ENCODE measurements at regions not wholly inside any gene's neighbourhood (a gene's known extent, or its start where the extent isn't known, plus 50 kb on each side); places are given as distances from the start of the nearest gene placed in this dataset.

DNA sequence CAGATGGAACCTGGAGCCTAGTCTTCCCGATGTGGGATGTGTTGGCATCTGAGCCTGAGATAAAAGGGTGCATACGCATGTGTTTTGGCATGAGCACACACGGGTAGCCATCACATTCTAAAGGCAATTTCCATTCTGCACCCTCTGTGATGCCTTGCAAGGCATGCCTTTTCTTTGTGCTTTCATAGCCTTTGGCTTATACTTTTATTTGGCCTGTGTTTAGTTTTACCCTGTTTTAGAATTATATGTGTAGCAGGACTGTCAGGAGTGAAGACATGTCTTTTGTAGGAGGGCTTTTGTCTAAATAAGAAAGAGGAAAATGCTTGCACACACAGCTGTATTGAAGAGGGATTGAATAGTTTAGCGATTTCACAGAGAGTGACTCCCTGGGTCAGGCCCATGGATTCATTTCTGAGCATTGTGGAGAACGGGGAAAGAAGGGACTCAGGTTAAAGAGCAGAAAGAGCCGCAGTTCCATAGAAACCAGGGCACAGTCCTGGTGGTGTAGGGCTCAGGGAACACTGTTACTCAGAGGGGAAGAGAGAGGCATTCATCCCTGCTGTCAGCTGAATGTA, 530.2 kb downstream of the DHX35 start:
- POLR2A ChIA-PET (ENCODE audit: partially characterized antibody), result no interaction called here
- H3K4me1 ChIP-seq (ENCODE audit: insufficient read depth, low read length), result no peaks in the 10 kb centered on the region
- no peak for DNase-seq
- H3K36me3 Mint-ChIP-seq, result no peaks in the 10 kb centered on the region
- no peak overlapping the region for H3K4me3 Mint-ChIP-seq
- no peaks in the 10 kb centered on the region for H3K4me1 Mint-ChIP-seq
- H3K27ac ChIP-seq (ENCODE audit: low read depth, low read length), result no peak overlapping the region
- H3K27ac Mint-ChIP-seq, result no peak overlapping the region
- intact Hi-C loops (cut with micrococcal nuclease), result no loop called here
- H3K27me3 ChIP-seq (ENCODE audit: insufficient read depth, low read length), result no peaks in the 10 kb centered on the region
- H3K9me3 Mint-ChIP-seq, result peaks cover 0 to 19% (median 4%) of the 10 kb centered on the region in 8 donors
- peaks cover 2% of the 10 kb centered on the region in 2 donors for H3K27me3 Mint-ChIP-seq
- no peaks in the 10 kb centered on the region for H3K9me3 ChIP-seq (ENCODE audit: control insufficient read depth in 1 of 2, low read length in 2 of 2)
- H3K4me3 ChIP-seq (ENCODE audit: low read length in 2 of 2), result no peak overlapping the region
- CTCF ChIA-PET (ENCODE audit: partially characterized antibody), result no interaction called here
- no peaks in the 10 kb centered on the region for H3K36me3 ChIP-seq (ENCODE audit: insufficient read depth, low read length)

DNA sequence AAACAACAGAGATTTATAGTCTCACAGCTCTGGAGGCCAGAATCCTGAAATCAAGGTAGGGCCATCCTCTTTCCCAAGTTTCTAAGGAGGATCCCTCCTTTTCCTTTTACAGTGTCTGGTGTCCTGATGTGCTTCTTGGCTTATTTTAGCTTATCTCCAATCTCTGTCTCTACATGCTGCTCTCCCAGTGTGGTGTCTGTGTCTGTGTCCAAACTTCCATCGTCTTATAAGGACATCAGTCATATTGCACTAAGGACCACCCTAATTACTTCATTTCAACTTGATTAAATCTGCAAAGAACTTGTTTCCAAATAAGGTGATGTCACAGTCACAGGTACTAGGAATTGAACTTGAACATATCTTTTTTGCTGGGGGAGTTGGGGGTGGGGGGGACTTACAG, 529.6 kb downstream of the DHX35 start:
- intact Hi-C loops (cut with micrococcal nuclease), result no loop called here
- H3K4me3 ChIP-seq (ENCODE audit: low read length in 2 of 2), result no peak overlapping the region
- Mint-ChIP-seq H3K4me3 (peak overlapping the region in 1 of 8 donors; percentile 20), H3K4me1 (no peaks in the 10 kb centered on the region), H3K9me3 (peaks cover 0 to 19% (median 4%) of the 10 kb centered on the region in 8 donors), H3K27ac (no peak overlapping the region), H3K27me3 (peaks cover 2% of the 10 kb centered on the region in 2 donors), H3K36me3 (no peaks in the 10 kb centered on the region)
- no peaks in the 10 kb centered on the region for H3K4me1 ChIP-seq (ENCODE audit: insufficient read depth, low read length)
- ChIA-PET POLR2A (ENCODE audit: partially characterized antibody) (no interaction called here), CTCF (ENCODE audit: partially characterized antibody) (no interaction called here)
- H3K27ac ChIP-seq (ENCODE audit: low read depth, low read length), result no peak overlapping the region
- no peaks in the 10 kb centered on the region for H3K36me3 ChIP-seq (ENCODE audit: insufficient read depth, low read length)
- no peaks in the 10 kb centered on the region for H3K27me3 ChIP-seq (ENCODE audit: insufficient read depth, low read length)
- no peaks in the 10 kb centered on the region for H3K9me3 ChIP-seq (ENCODE audit: control insufficient read depth in 1 of 2, low read length in 2 of 2)
- no peak for DNase-seq

DNA sequence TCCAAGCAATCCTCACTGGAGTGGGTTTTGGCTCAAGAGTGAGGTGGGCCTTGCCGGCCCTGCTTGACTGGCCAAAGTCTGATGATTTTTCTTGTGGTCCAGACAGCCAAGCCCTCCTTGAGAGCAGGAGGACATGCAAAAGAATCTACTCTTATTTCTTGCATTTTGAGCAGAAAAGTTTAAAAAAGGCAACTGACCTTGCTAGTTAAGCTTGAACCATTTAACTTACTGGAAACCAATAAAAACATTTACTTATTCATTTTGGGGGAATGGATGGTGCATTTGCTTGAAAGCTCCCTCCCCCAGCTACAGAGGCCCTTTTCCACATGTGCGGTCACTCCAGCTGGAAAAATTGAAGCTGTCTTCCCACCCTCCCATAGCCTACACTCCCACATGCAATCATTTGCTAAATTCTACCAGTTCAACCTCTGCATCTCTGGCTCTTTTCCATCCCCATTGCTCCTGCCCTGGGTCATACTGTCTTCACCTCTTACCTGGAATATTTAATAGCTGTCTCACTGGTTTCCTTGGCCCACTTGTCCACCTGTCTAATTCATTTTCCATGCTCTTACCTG, 527.9 kb downstream of the DHX35 start:
- ChIA-PET POLR2A (ENCODE audit: partially characterized antibody) (no interaction called here), CTCF (ENCODE audit: partially characterized antibody) (no interaction called here)
- no peak for DNase-seq
- H3K27ac ChIP-seq (ENCODE audit: low read depth, low read length), result no peak overlapping the region
- Mint-ChIP-seq H3K9me3 (peaks cover 0 to 13% (median 3%) of the 10 kb centered on the region in 8 donors), H3K36me3 (no peaks in the 10 kb centered on the region), H3K4me3 (no peak overlapping the region), H3K4me1 (no peaks in the 10 kb centered on the region), H3K27ac (no peak overlapping the region), H3K27me3 (peaks cover 2 to 3% of the 10 kb centered on the region in 2 donors)
- H3K27me3 ChIP-seq (ENCODE audit: insufficient read depth, low read length), result no peaks in the 10 kb centered on the region
- H3K4me1 ChIP-seq (ENCODE audit: insufficient read depth, low read length), result no peaks in the 10 kb centered on the region
- no peaks in the 10 kb centered on the region for H3K36me3 ChIP-seq (ENCODE audit: insufficient read depth, low read length)
- intact Hi-C loops (cut with micrococcal nuclease), result no loop called here
- H3K4me3 ChIP-seq (ENCODE audit: low read length in 2 of 2), result no peak overlapping the region
- no peaks in the 10 kb centered on the region for H3K9me3 ChIP-seq (ENCODE audit: control insufficient read depth in 1 of 2, low read length in 2 of 2)

GRCh38 chr20:39480276-39481043, 518.3 kb downstream of the DHX35 start:
- intact Hi-C loops (cut with micrococcal nuclease), result no loop called here
- no peaks in the 10 kb centered on the region for H3K27me3 ChIP-seq (ENCODE audit: insufficient read depth, low read length)
- peaks cover 0 to 5% (median 0%) of the 10 kb centered on the region in 8 donors for H3K9me3 Mint-ChIP-seq
- H3K4me3 ChIP-seq (ENCODE audit: low read length in 2 of 2), result no peak overlapping the region
- ChIA-PET POLR2A (ENCODE audit: partially characterized antibody) (no interaction called here), CTCF (ENCODE audit: partially characterized antibody) (no interaction called here)
- no peaks in the 10 kb centered on the region for H3K36me3 Mint-ChIP-seq
- H3K36me3 ChIP-seq (ENCODE audit: insufficient read depth, low read length), result no peaks in the 10 kb centered on the region
- no peak overlapping the region for H3K27ac Mint-ChIP-seq
- no peaks in the 10 kb centered on the region for H3K9me3 ChIP-seq (ENCODE audit: control insufficient read depth in 1 of 2, low read length in 2 of 2)
- H3K4me3 Mint-ChIP-seq, result no peak overlapping the region
- no peak for DNase-seq
- H3K4me1 Mint-ChIP-seq, result no peaks in the 10 kb centered on the region
- H3K4me1 ChIP-seq (ENCODE audit: insufficient read depth, low read length), result no peaks in the 10 kb centered on the region
- H3K27ac ChIP-seq (ENCODE audit: low read depth, low read length), result no peak overlapping the region
- H3K27me3 Mint-ChIP-seq, result no peaks in the 10 kb centered on the region

- H3K27me3 ChIP-seq (ENCODE audit: insufficient read depth, low read length), result no peaks in the 10 kb centered on the region
- H3K9me3 ChIP-seq (ENCODE audit: control insufficient read depth in 1 of 2, low read length in 2 of 2), result no peaks in the 10 kb centered on the region
- no peaks in the 10 kb centered on the region for H3K4me1 ChIP-seq (ENCODE audit: insufficient read depth, low read length)
- no peak overlapping the region for H3K27ac ChIP-seq (ENCODE audit: low read depth, low read length)
- Mint-ChIP-seq H3K36me3 (no peaks in the 10 kb centered on the region), H3K4me3 (no peak overlapping the region), H3K27ac (no peak overlapping the region), H3K4me1 (no peaks in the 10 kb centered on the region), H3K27me3 (no peaks in the 10 kb centered on the region), H3K9me3 (peaks cover 0 to 6% (median 0%) of the 10 kb centered on the region in 8 donors)
- CTCF ChIA-PET (ENCODE audit: partially characterized antibody), result no interaction called here
- intact Hi-C loops (cut with micrococcal nuclease), result no loop called here
- DNase-seq, result no peak
- no peak overlapping the region for H3K4me3 ChIP-seq (ENCODE audit: low read length in 2 of 2)
- no peaks in the 10 kb centered on the region for H3K36me3 ChIP-seq (ENCODE audit: insufficient read depth, low read length)
- POLR2A ChIA-PET (ENCODE audit: partially characterized antibody), result no interaction called here
These were observed 517.2 kb downstream of the DHX35 start for GRCh38 chr20:39479196-39479810.

- Histone ChIP-seq H3K4me1 (ENCODE audit: insufficient read depth, low read length) (no peaks in the 10 kb centered on the region), H3K4me3 (ENCODE audit: low read length in 2 of 2) (no peak overlapping the region), H3K27me3 (ENCODE audit: insufficient read depth, low read length) (no peaks in the 10 kb centered on the region), H3K36me3 (ENCODE audit: insufficient read depth, low read length) (no peaks in the 10 kb centered on the region), H3K9me3 (ENCODE audit: control insufficient read depth in 1 of 2, low read length in 2 of 2) (no peaks in the 10 kb centered on the region), H3K27ac (ENCODE audit: low read depth, low read length) (no peak overlapping the region)
- Mint-ChIP-seq H3K4me1 (no peaks in the 10 kb centered on the region), H3K27me3 (no peaks in the 10 kb centered on the region), H3K36me3 (no peaks in the 10 kb centered on the region), H3K4me3 (no peak overlapping the region), H3K27ac (no peak overlapping the region), H3K9me3 (peaks cover 0 to 13% (median 4%) of the 10 kb centered on the region in 8 donors)
- intact Hi-C loops (cut with micrococcal nuclease), result no loop called here
- DNase-seq, result no peak
- ChIA-PET POLR2A (ENCODE audit: partially characterized antibody) (no interaction called here), CTCF (ENCODE audit: partially characterized antibody) (no interaction called here)
These were observed 512.7 kb downstream of the DHX35 start for GRCh38 chr20:39474879-39475278.

DNA sequence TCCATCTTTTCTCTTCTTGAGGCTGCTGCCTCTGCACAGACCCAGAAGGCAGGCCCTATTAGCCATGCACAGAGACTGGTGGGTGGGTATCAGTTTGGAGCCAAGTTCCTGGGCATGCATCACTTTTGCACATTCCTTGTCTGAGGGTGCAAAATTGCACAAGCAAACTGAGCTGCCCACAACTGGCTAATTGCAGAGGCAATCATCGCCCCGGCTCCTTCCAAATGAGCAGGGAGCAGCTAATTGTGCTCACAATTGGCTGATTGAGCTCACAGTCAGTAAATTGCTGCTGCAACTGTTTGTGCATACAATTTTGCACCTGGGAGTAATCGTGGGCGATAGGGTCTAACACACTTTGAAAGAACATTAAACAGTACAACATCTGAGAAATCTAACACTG, 511.4 kb downstream of the DHX35 start:
- no peak overlapping the region for H3K4me3 Mint-ChIP-seq
- Histone ChIP-seq H3K4me3 (ENCODE audit: low read length in 2 of 2) (no peak overlapping the region), H3K36me3 (ENCODE audit: insufficient read depth, low read length) (no peaks in the 10 kb centered on the region), H3K9me3 (ENCODE audit: control insufficient read depth in 1 of 2, low read length in 2 of 2) (no peaks in the 10 kb centered on the region), H3K27ac (ENCODE audit: low read depth, low read length) (no peak overlapping the region), H3K4me1 (ENCODE audit: insufficient read depth, low read length) (no peaks in the 10 kb centered on the region), H3K27me3 (ENCODE audit: insufficient read depth, low read length) (no peaks in the 10 kb centered on the region)
- ChIA-PET POLR2A (ENCODE audit: partially characterized antibody) (no interaction called here), CTCF (ENCODE audit: partially characterized antibody) (no interaction called here)
- intact Hi-C loops (cut with micrococcal nuclease), result no loop called here
- no peaks in the 10 kb centered on the region for H3K36me3 Mint-ChIP-seq
- H3K27ac Mint-ChIP-seq, result no peak overlapping the region
- H3K9me3 Mint-ChIP-seq, result peaks cover 0 to 13% (median 4%) of the 10 kb centered on the region in 8 donors
- H3K27me3 Mint-ChIP-seq, result no peaks in the 10 kb centered on the region
- no peak for DNase-seq
- H3K4me1 Mint-ChIP-seq, result no peaks in the 10 kb centered on the region
